ENCODE measurements at regions not wholly inside any gene's neighbourhood (a gene's known extent, or its start where the extent isn't known, plus 50 kb on each side); places are given as distances from the start of the nearest gene placed in this dataset.

- no peak for TF ChIP-seq POLR2A (IDR thresholded peaks at IDR 0.05)
- no peak for TF ChIP-seq CTCF (IDR thresholded peaks at IDR 0.05)
Observed at GRCh38 chr11:88420165-88420791, 82.7 kb upstream of the CTSC start.

Measured in thyroid gland (tissue), 4 donors.